H1 (cell line): ENCODE measurements at regions not wholly inside any gene's neighbourhood (a gene's known extent, or its start where the extent isn't known, plus 50 kb on each side); places are given as distances from the start of the nearest gene placed in this dataset.

Experiments used
- CTCF ChIA-PET: fragments of 300-600 bp; sonication (Branson Sonifier 250); formaldehyde crosslinking; loops from one replicate; lab custom pipeline; 2021; ENCODE audit not compliant: partially characterized antibody; lab: Charles Lee
- POLR2A ChIA-PET: fragments of 300-600 bp; sonication (Branson Sonifier 250); formaldehyde crosslinking; loops from one replicate; lab custom pipeline; 2021; ENCODE audit warnings: inconsistent platforms; ENCODE audit not compliant: partially characterized antibody; lab: Charles Lee
- DNase-seq, 2 experiments: peaks; one replicate each; pipeline versions ENCODE4 v3.0.0 to v3.0.0-alpha.2; 2010 to 2022; ENCODE audit warnings: low spot score in 2 of 2, low read depth in 1 of 2, mixed read lengths in 1 of 2
- FAIRE-seq: peaks from 2 replicates; lab custom pipeline; 2011; peaks lifted over from hg19 to GRCh38; lab: Jason Lieb, UNC
- H2AFZ ChIP-seq: 2 replicates; pipeline ENCODE4 v1.8.1; 2012; ENCODE audit warnings: low read length, inconsistent platforms
- H2AK5ac ChIP-seq: 2 replicates; pipeline ENCODE4 v1.6.1; 2013; ENCODE audit warnings: low read depth, low read length
- H2BK120ac ChIP-seq: replicated peaks from 2 replicates; pipeline ENCODE3; 2013; ENCODE audit warnings: low read depth, low read length, inconsistent platforms
- H2BK12ac ChIP-seq: 2 replicates; pipeline ENCODE4 v1.6.1; 2013; ENCODE audit warnings: low read depth, low read length
- H2BK15ac ChIP-seq: 2 replicates; pipeline ENCODE4 v1.6.1; 2013; ENCODE audit warnings: low read length
- H2BK20ac ChIP-seq: 2 replicates; pipeline ENCODE4 v1.6.1; 2013; ENCODE audit warnings: low read length
- H2BK5ac ChIP-seq: 2 replicates; pipeline ENCODE4 v1.6.1; 2013; ENCODE audit warnings: low read depth, low read length
- H3K14ac ChIP-seq: 2 replicates; pipeline ENCODE4 v1.6.1; 2013; ENCODE audit warnings: inconsistent platforms; ENCODE audit not compliant: insufficient read length
- H3K18ac ChIP-seq: 2 replicates; pipeline ENCODE4 v1.6.1; 2013; ENCODE audit warnings: low read length; ENCODE audit errors: extremely low read depth
- H3K23ac ChIP-seq: 2 replicates; pipeline ENCODE4 v1.6.1; 2013; ENCODE audit warnings: inconsistent platforms; ENCODE audit not compliant: insufficient read length
- H3K23me2 ChIP-seq: 2 replicates; pipeline ENCODE4 v1.6.1; 2013; ENCODE audit warnings: low read depth, low read length
- H3K27ac ChIP-seq: 2 replicates; pipeline ENCODE4 v1.6.1; 2011; ENCODE audit warnings: low read depth, low read length, inconsistent platforms
- H3K27me3 ChIP-seq, 4 experiments: replicated peaks in 1 of 4; 1 replicate in 1 of 4; 2 replicates in 3 of 4; pipeline versions ENCODE4 v1.6.1 to v1.8.1; 2011 to 2013; ENCODE audit warnings: low read length in 3 of 4, mild to moderate bottlenecking in 3 of 4, inconsistent platforms in 2 of 4, mixed read lengths in 2 of 4, moderate library complexity in 1 of 4; ENCODE audit not compliant: control insufficient read depth in 3 of 4, insufficient read depth in 3 of 4; ENCODE audit errors: extremely low read depth in 1 of 4
- H3K36me3 ChIP-seq, 4 experiments: 2 replicates each; pipeline versions ENCODE4 v1.6.1 to v1.8.1; 2011 to 2013; ENCODE audit warnings: mild to moderate bottlenecking in 4 of 4, low read length in 3 of 4, moderate library complexity in 2 of 4, control low read depth in 1 of 4, inconsistent platforms in 1 of 4; ENCODE audit not compliant: insufficient read depth in 4 of 4, control insufficient read depth in 2 of 4
- H3K4ac ChIP-seq: replicated peaks from 2 replicates; pipeline ENCODE3; 2013; ENCODE audit warnings: low read length, low read depth, mixed read lengths, inconsistent platforms; ENCODE audit not compliant: insufficient read length
- H3K4me1 ChIP-seq, 4 experiments: replicated peaks in 1 of 4; 1 replicate in 1 of 4; 2 replicates in 3 of 4; pipeline versions ENCODE4 v1.6.1 to v1.8.1; 2011 to 2013; ENCODE audit warnings: low read length in 3 of 4, inconsistent platforms in 2 of 4, mixed read lengths in 1 of 4; ENCODE audit not compliant: insufficient read depth in 4 of 4, control insufficient read depth in 3 of 4
- H3K4me2 ChIP-seq, 2 experiments: 2 replicates each; pipeline versions ENCODE4 v1.6.1 to v1.8.1; 2011 to 2013; ENCODE audit warnings: low read depth in 2 of 2, low read length in 2 of 2, control low read depth in 1 of 2, inconsistent platforms in 1 of 2, mild to moderate bottlenecking in 1 of 2; ENCODE audit not compliant: insufficient read depth in 1 of 2
- H3K4me3 ChIP-seq, 4 experiments: fragments of 200-600, 300-600 bp in 1 of 4; sonication (generic), shearing (Covaris generic), sonication (Bioruptor Twin) in 1 of 4; 2 replicates each; pipeline versions ENCODE4 v1.5.1 to v1.8.1; 2011 to 2016; ENCODE audit warnings: low read length in 4 of 4, low read depth in 3 of 4, control low read depth in 2 of 4, inconsistent platforms in 2 of 4, mild to moderate bottlenecking in 2 of 4, mixed read lengths in 1 of 4, moderate library complexity in 1 of 4; ENCODE audit not compliant: insufficient read depth in 2 of 4; ENCODE audit errors: extremely low read depth in 1 of 4
- H3K56ac ChIP-seq: replicated peaks from 2 replicates; pipeline ENCODE3; 2013; ENCODE audit warnings: low read depth, mild to moderate bottlenecking, mixed read lengths, low read length, inconsistent platforms; ENCODE audit not compliant: insufficient read length
- H3K79me1 ChIP-seq: 2 replicates; pipeline ENCODE4 v1.6.1; 2013; ENCODE audit warnings: low read depth, low read length, control low read depth
- H3K79me2 ChIP-seq, 2 experiments: 2 replicates each; pipeline versions ENCODE4 v1.6.1 to v1.8.1; 2012 to 2013; ENCODE audit warnings: low read length in 2 of 2, mild to moderate bottlenecking in 2 of 2, inconsistent platforms in 1 of 2; ENCODE audit not compliant: insufficient read depth in 2 of 2, control insufficient read depth in 1 of 2
- H3K9ac ChIP-seq, 4 experiments: replicated peaks in 1 of 4; 1 replicate in 1 of 4; 2 replicates in 3 of 4; pipeline versions ENCODE4 v1.6.1 to v1.8.1; 2011 to 2013; ENCODE audit warnings: low read depth in 3 of 4, low read length in 3 of 4, control low read depth in 2 of 4, mild to moderate bottlenecking in 2 of 4, moderate library complexity in 2 of 4, inconsistent platforms in 1 of 4; ENCODE audit errors: extremely low read depth in 1 of 4
- H3K9me3 ChIP-seq, 2 experiments: 2 replicates each; pipeline versions ENCODE4 v1.6.1 to v1.8.1; 2012 to 2013; ENCODE audit warnings: mild to moderate bottlenecking in 2 of 2, moderate library complexity in 2 of 2, control low read depth in 1 of 2, inconsistent platforms in 1 of 2, low read depth in 1 of 2, low read length in 1 of 2, mixed read lengths in 1 of 2; ENCODE audit not compliant: insufficient read depth in 2 of 2
- H4K20me1 ChIP-seq, 2 experiments: replicated peaks in 1 of 2; 2 replicates each; pipeline versions ENCODE3 to v1.8.1; 2011 to 2013; ENCODE audit warnings: inconsistent platforms in 2 of 2, low read length in 2 of 2, mild to moderate bottlenecking in 1 of 2; ENCODE audit not compliant: insufficient read depth in 2 of 2, control insufficient read depth in 1 of 2
- H4K5ac ChIP-seq: 2 replicates; pipeline ENCODE4 v1.6.1; 2013; ENCODE audit warnings: low read length, low read depth, mixed read lengths, inconsistent platforms; ENCODE audit not compliant: insufficient read length
- H4K8ac ChIP-seq: 2 replicates; pipeline ENCODE4 v1.8.0; 2013; ENCODE audit warnings: mild to moderate bottlenecking, moderate library complexity, low read length, inconsistent platforms; ENCODE audit not compliant: insufficient read depth; ENCODE audit errors: extremely low read depth
- H4K91ac ChIP-seq: replicated peaks from 2 replicates; pipeline ENCODE3; 2013; ENCODE audit warnings: low read length, mixed read lengths, inconsistent platforms; ENCODE audit not compliant: insufficient read length
- BCL11A ChIP-seq, 2 experiments: IDR thresholded peaks; one replicate each; pipeline ENCODE4 v1.6.1; 2011; ENCODE audit warnings: low read depth in 2 of 2, low read length in 2 of 2, mild to moderate bottlenecking in 2 of 2
- CBX5 ChIP-seq: fragments of 300-800, 300-1000 bp; sonication (generic); IDR thresholded peaks from 2 replicates; pipeline ENCODE4 v1.7.1; 2016; ENCODE audit warnings: antibody characterized with exemption, low read length, low read depth
- CBX8 ChIP-seq: fragments of 300-800, 300-1000 bp; sonication (generic); IDR thresholded peaks from 2 replicates; pipeline ENCODE4 v1.7.1; 2016; ENCODE audit warnings: low read depth, low read length, borderline replicate concordance
- CEBPB ChIP-seq: IDR thresholded peaks from 2 replicates; pipeline ENCODE4 v1.6.1; 2012; ENCODE audit warnings: low read depth, low read length
- NRF1 ChIP-seq: IDR thresholded peaks from 2 replicates; pipeline ENCODE4 v1.6.1; 2011; ENCODE audit warnings: mild to moderate bottlenecking, low read depth, low read length, improper control_type of control experiment
- POLR2A ChIP-seq, 2 experiments: IDR thresholded peaks; 1 replicate in 1 of 2; 2 replicates in 1 of 2; pipeline ENCODE4 v1.6.1; 2011; ENCODE audit warnings: low read depth in 2 of 2, low read length in 2 of 2, mild to moderate bottlenecking in 2 of 2; ENCODE audit errors: control extremely low read depth in 1 of 2
- POLR2AphosphoS5 ChIP-seq: IDR thresholded peaks from 2 replicates; pipeline ENCODE4 v1.6.1; 2011; ENCODE audit warnings: low read depth, low read length
- SP1 ChIP-seq: IDR thresholded peaks from 2 replicates; pipeline ENCODE4 v1.6.1; 2011; ENCODE audit warnings: low read depth, low read length
- TAF7 ChIP-seq: optimal IDR thresholded peaks from 2 replicates; pipeline ENCODE3; 2011; ENCODE audit warnings: low read depth, mild to moderate bottlenecking, inconsistent platforms, low read length, moderate library complexity, borderline replicate concordance
- WGBS, 2 experiments: shearing (Covaris generic) in 1 of 2; methylation state at CpG; one replicate each; pipeline versions ENCODE4 v1.1.6 to v1.1.7; 2013 to 2015; ENCODE audit warnings: low lambda C conversion rate in 2 of 2, mixed read lengths in 2 of 2, inconsistent platforms in 1 of 2, low coverage in 1 of 2, missing lambda C conversion rate in 1 of 2; ENCODE audit not compliant: insufficient replicate concordance in 2 of 2, insufficient coverage in 1 of 2, insufficient read length in 1 of 2; ENCODE audit errors: extremely low coverage in 1 of 2, missing lambda C conversion rate in 1 of 2; 5-methylcytosine and 5-hydroxymethylcytosine counted together

- Histone ChIP-seq H4K20me1 (no peaks in the 10 kb centered on the region), H2BK12ac (no peak overlapping the region), H2AK5ac (no peak overlapping the region), H4K5ac (no peak overlapping the region), H3K4me2 (no peak overlapping the region), H4K91ac (no peak overlapping the region), H2AFZ (no peak overlapping the region), H2BK5ac (no peak overlapping the region), H2BK20ac (no peak overlapping the region), H3K18ac (no peak overlapping the region), H2BK15ac (no peak overlapping the region), H3K23me2 (no peaks in the 10 kb centered on the region), H3K79me1 (no peaks in the 10 kb centered on the region), H3K4ac (no peak overlapping the region), H3K36me3 (no peaks in the 10 kb centered on the region), H3K27me3 (no peaks in the 10 kb centered on the region), H3K27ac (no peak overlapping the region), H3K4me1 (no peaks in the 10 kb centered on the region; a peak in 1 of 7 replicates), H3K14ac (no peak overlapping the region), H3K23ac (no peak overlapping the region), H3K9me3 (no peaks in the 10 kb centered on the region), H3K4me3 (no peak overlapping the region), H3K9ac (no peak overlapping the region), H2BK120ac (no peak overlapping the region), H4K8ac (no peak overlapping the region), H3K56ac (no peak overlapping the region), H3K79me2 (no peaks in the 10 kb centered on the region)
- ChIA-PET CTCF (interaction anchor here (0.6 kb wide), 1 partner anchor 44 kb away, joined by 4 read pairs; no protein-coding TSS in a partner anchor), POLR2A (no interaction called here)
- TF ChIP-seq NRF1 (no peak), CBX8 (no peak), BCL11A (IDR thresholded peaks at IDR 0.05; ENCODE audit: low read depth in 2 of 2, low read length in 2 of 2) (no peak), SP1 (no peak), POLR2AphosphoS5 (no peak), CEBPB (no peak), CBX5 (no peak), TAF7 (no peak), POLR2A (IDR thresholded peaks at IDR 0.05; ENCODE audit: control extremely low read depth in 1 of 2, low read depth in 2 of 2, low read length in 2 of 2) (no peak)
- FAIRE-seq (no peak), DNase-seq (no peak)
- WGBS, 2 experiments = 85% methylated on average over 3 of the region's 3 CpGs; no CpG with 5 or more reads in 1 of the 2 experiments
These were observed 519.1 kb upstream of the AKR1E2 start for GRCh38 chr10:4306871-4307270.
